Esophagus (tissue), 2 donors: ENCODE measurements at regions not wholly inside any gene's neighbourhood (a gene's known extent, or its start where the extent isn't known, plus 50 kb on each side); places are given as distances from the start of the nearest gene placed in this dataset.
"Not testable (repeated sequence)": the region's sequence is repeated elsewhere in the genome, so short reads cannot be mapped to it uniquely, and the experiment has no call there.

Experiments used
- H3K27ac ChIP-seq, 2 donors: one replicate each; pipeline ENCODE4 v1.5.1; 2013; ENCODE audit warnings: low read depth in 2 of 2, mild to moderate bottlenecking in 2 of 2, inconsistent platforms in 1 of 2, low read length in 1 of 2, moderate library complexity in 1 of 2
- H3K27me3 ChIP-seq, 2 donors: one replicate each; pipeline ENCODE4 v1.6.1; 2013; ENCODE audit warnings: low read length in 2 of 2, control low read depth in 1 of 2, mild to moderate bottlenecking in 1 of 2; ENCODE audit not compliant: insufficient read depth in 2 of 2, control insufficient read depth in 1 of 2
- H3K36me3 ChIP-seq, 2 donors: one replicate each; pipeline ENCODE4 v1.6.1; 2013; ENCODE audit warnings: low read length in 1 of 2; ENCODE audit not compliant: control insufficient read depth in 2 of 2, insufficient read depth in 2 of 2
- H3K4me1 ChIP-seq, 2 donors: one replicate each; pipeline ENCODE4 v1.6.1; 2013; ENCODE audit warnings: low read length in 1 of 2; ENCODE audit not compliant: control insufficient read depth in 2 of 2, insufficient read depth in 2 of 2
- H3K4me3 ChIP-seq, 2 donors: one replicate each; pipeline ENCODE4 v1.5.1; 2013; ENCODE audit warnings: low read length in 2 of 2, mild to moderate bottlenecking in 2 of 2, low read depth in 1 of 2, moderate library complexity in 1 of 2
- H3K9me3 ChIP-seq, 2 donors: one replicate each; pipeline ENCODE4 v1.6.1; 2013; ENCODE audit warnings: mild to moderate bottlenecking in 2 of 2, low read depth in 1 of 2, low read length in 1 of 2, moderate library complexity in 1 of 2; ENCODE audit not compliant: control insufficient read depth in 2 of 2, insufficient read depth in 1 of 2
- WGBS, 2 donors: extraction: QIAGEN DNeasy Blood & Tissue Kit; methylation state at CpG; one replicate each; pipeline ENCODE4 v1.1.7; 2013; 5-methylcytosine and 5-hydroxymethylcytosine counted together
- donor health status: healthy with polysubstance abuse.
- donor health status: Bipolar disorder and iron deficiency.

- H3K9me3 ChIP-seq: no peaks in the 10 kb centered on the region
- H3K27me3 ChIP-seq: no peaks in the 10 kb centered on the region
- no peaks in the 10 kb centered on the region for H3K4me1 ChIP-seq
- H3K27ac ChIP-seq: no peak overlapping the region
- H3K36me3 ChIP-seq: no peaks in the 10 kb centered on the region
- H3K4me3 ChIP-seq: no peak overlapping the region
Measured at GRCh38 chr4:62450740-62451139, 1250.6 kb downstream of the ADGRL3 start.

DNA sequence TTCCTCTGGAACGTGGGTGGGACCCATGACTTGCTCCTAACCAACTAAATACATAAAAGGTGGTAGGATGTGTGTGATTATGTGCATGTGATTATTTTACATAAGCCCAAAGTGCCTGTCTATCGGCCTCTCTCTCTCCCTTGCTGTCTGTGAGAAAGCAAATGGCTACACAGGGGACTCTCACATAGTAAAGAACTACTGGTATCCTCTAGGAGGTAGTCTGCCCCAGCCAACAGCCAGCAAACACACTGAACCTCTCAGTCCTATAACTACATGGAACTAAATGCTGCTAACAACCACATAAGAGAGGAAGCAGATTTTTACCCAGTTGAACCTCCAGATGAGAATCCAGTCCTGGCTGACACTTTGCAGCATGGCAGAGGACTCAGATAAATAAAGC, 1249.4 kb downstream of the ADGRL3 start:
- no peak overlapping the region for H3K27ac ChIP-seq
- H3K36me3 ChIP-seq: no peaks in the 10 kb centered on the region
- 51 to 57% methylated on average over 2 of the region's 2 CpGs for WGBS, 2 donors
- no peaks in the 10 kb centered on the region for H3K9me3 ChIP-seq
- no peaks in the 10 kb centered on the region for H3K27me3 ChIP-seq
- no peaks in the 10 kb centered on the region for H3K4me1 ChIP-seq
- no peak overlapping the region for H3K4me3 ChIP-seq

- 44 to 47% methylated on average over 2 of the region's 2 CpGs for WGBS, 2 donors
- no peaks in the 10 kb centered on the region for H3K27me3 ChIP-seq
- H3K36me3 ChIP-seq: no peaks in the 10 kb centered on the region
- no peaks in the 10 kb centered on the region for H3K4me1 ChIP-seq
- H3K9me3 ChIP-seq: no peaks in the 10 kb centered on the region
- no peak overlapping the region for H3K4me3 ChIP-seq
- H3K27ac ChIP-seq: no peak overlapping the region
Measured at GRCh38 chr4:62448911-62449310, 1248.8 kb downstream of the ADGRL3 start.

GRCh38 chr4:62439051-62439450, 1238.9 kb downstream of the ADGRL3 start:
- H3K4me1 ChIP-seq: no peaks in the 10 kb centered on the region
- H3K27ac ChIP-seq: no peak overlapping the region
- H3K27me3 ChIP-seq: no peaks in the 10 kb centered on the region
- H3K4me3 ChIP-seq: no peak overlapping the region
- 57 to 80% methylated on average over 3 of the region's 3 CpGs for WGBS, 2 donors
- no peaks in the 10 kb centered on the region for H3K9me3 ChIP-seq
- no peaks in the 10 kb centered on the region for H3K36me3 ChIP-seq

GRCh38 chr4:62434921-62435320, 1234.8 kb downstream of the ADGRL3 start:
- H3K9me3 ChIP-seq: no peaks in the 10 kb centered on the region
- no peak overlapping the region for H3K27ac ChIP-seq
- no peaks in the 10 kb centered on the region for H3K36me3 ChIP-seq
- no peaks in the 10 kb centered on the region for H3K27me3 ChIP-seq
- H3K4me1 ChIP-seq: no peaks in the 10 kb centered on the region
- no peak overlapping the region for H3K4me3 ChIP-seq

DNA sequence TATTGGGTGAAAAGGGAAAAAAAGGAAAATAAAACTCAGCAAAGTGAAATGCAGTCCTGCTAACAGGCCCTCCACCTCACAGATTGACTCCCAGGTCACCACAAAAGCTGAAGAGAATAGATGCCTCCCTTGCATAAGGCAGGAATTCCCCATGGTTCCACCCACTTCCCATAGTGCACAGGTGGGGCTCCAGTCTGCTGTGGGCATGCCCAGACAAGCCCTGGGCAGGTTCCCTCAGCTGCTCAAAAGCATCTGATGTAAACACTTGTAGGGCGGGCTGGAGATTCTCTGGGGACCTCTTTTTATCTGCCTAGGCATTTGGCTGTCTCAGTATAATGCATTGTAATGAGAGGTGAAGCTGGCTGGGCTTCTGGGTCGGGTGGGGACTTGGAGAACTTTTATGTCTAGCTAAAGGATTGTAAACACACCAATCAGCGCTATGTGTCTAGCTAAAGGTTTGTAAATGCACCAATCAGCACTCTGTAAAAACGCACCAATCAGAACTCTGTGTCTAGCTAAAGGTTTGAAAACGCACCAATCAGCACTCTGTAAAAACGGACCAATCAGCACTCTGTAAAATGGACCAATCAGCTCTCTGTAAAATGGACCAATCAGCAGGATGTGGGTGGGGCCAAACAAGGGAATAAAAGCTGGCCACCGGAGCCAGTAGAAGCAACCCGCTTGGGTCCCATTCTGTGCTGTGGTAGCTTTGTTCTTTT, 1231.5 kb downstream of the ADGRL3 start:
- H3K27me3 ChIP-seq, H3K4me1 ChIP-seq, H3K27ac ChIP-seq, H3K9me3 ChIP-seq, H3K36me3 ChIP-seq, H3K4me3 ChIP-seq: not testable (repeated sequence)
- WGBS, 2 donors: 86 to 89% methylated on average over 8 of the region's 8 CpGs

DNA sequence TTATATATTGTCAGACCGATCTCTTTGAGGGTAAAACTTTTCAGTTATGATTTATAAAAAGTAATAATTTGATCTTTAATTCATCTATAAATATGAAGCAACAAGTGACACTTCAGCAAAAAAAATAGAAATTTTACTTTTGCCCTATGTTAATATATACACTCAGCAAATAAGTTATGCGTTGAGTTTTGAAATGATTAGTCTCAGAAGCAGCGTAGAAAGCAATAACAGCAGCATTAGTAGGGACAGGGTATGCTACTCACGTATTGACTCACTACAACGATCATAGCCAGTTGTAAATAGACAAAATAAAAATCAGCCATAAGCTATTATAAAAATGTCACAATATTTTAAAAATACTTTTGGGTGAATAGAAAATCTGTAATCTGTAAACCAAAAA, 1229.2 kb downstream of the ADGRL3 start:
- H3K27ac ChIP-seq: no peak overlapping the region
- no peaks in the 10 kb centered on the region for H3K9me3 ChIP-seq
- no peaks in the 10 kb centered on the region for H3K27me3 ChIP-seq
- H3K36me3 ChIP-seq: no peaks in the 10 kb centered on the region
- WGBS, 2 donors: 87 to 91% methylated on average over 5 of the region's 5 CpGs
- no peaks in the 10 kb centered on the region for H3K4me1 ChIP-seq
- no peak overlapping the region for H3K4me3 ChIP-seq

DNA sequence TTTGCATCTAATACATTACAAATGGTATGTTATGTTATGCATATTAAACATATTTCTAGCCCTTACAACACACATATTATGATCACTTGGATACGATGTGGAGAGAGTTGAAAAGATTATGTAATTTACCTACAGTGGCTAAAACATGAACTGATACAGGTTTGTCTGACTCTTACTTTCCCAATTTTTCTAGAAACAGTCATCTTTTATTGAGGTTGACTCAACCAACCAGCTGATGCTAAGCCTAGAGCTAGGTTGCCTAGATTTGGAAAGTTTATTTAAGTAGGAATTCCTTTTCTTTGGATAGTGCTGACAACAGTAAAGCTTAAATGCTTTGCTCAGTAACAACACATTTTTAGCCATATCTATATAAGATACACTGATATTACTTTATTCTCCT, 1215.1 kb downstream of the ADGRL3 start:
- Histone ChIP-seq H3K27me3 (no peaks in the 10 kb centered on the region), H3K9me3 (no peaks in the 10 kb centered on the region), H3K36me3 (no peaks in the 10 kb centered on the region), H3K27ac (no peak overlapping the region), H3K4me3 (no peak overlapping the region), H3K4me1 (no peaks in the 10 kb centered on the region)
- 76 to 79% methylated on average over 1 of the region's 1 CpG for WGBS, 2 donors

- Histone ChIP-seq H3K27me3 (no peaks in the 10 kb centered on the region), H3K4me1 (no peaks in the 10 kb centered on the region), H3K36me3 (no peaks in the 10 kb centered on the region), H3K27ac (no peak overlapping the region), H3K4me3 (no peak overlapping the region), H3K9me3 (no peaks in the 10 kb centered on the region)
Measured at GRCh38 chr4:62414563-62414962, 1214.4 kb downstream of the ADGRL3 start.

GRCh38 chr4:62410371-62411003, 1210.4 kb downstream of the ADGRL3 start:
- 76 to 78% methylated on average over 3 of the region's 3 CpGs for WGBS, 2 donors
- no peak overlapping the region for H3K4me3 ChIP-seq
- peaks cover 0 to 4% of the 10 kb centered on the region in 2 donors for H3K9me3 ChIP-seq
- H3K4me1 ChIP-seq: no peaks in the 10 kb centered on the region
- H3K27ac ChIP-seq: no peak overlapping the region
- H3K36me3 ChIP-seq: no peaks in the 10 kb centered on the region
- H3K27me3 ChIP-seq: no peaks in the 10 kb centered on the region
